ENCODE measurements at regions not wholly inside any gene's neighbourhood (a gene's known extent, or its start where the extent isn't known, plus 50 kb on each side); places are given as distances from the start of the nearest gene placed in this dataset.

GRCh38 chr18:29156531-29156930 lies 979.6 kb upstream of the CDH2 start:
- TF ChIP-seq TBP (IDR thresholded peaks at IDR 0.05; ENCODE audit: low read depth, low read length) (no peak), CBX8 (IDR thresholded peaks at IDR 0.05; ENCODE audit: borderline replicate concordance, low read depth, low read length) (no peak), CTCF (IDR thresholded peaks at IDR 0.05; ENCODE audit: control extremely low read depth in 1 of 3, insufficient read depth in 1 of 3, low read depth in 1 of 3, low read length in 3 of 3) (no peak), SP1 (IDR thresholded peaks at IDR 0.05; ENCODE audit: low read depth, low read length) (no peak), POLR2A (IDR thresholded peaks at IDR 0.05; ENCODE audit: control extremely low read depth in 1 of 2, low read depth in 2 of 2, low read length in 2 of 2) (no peak), JUND (IDR thresholded peaks at IDR 0.05; ENCODE audit: low read length) (no peak), RAD21 (IDR thresholded peaks at IDR 0.05 in 1 of 2, conservative IDR thresholded peaks at IDR 0.05 in 1 of 2; ENCODE audit: low read depth in 2 of 2, low read length in 2 of 2) (no peak), POLR2AphosphoS5 (IDR thresholded peaks at IDR 0.05; ENCODE audit: low read depth, low read length) (no peak), TAF1 (IDR thresholded peaks at IDR 0.05; ENCODE audit: low read depth, low read length) (no peak), NRF1 (IDR thresholded peaks at IDR 0.05; ENCODE audit: low read depth, low read length) (no peak), EGR1 (IDR thresholded peaks at IDR 0.05; ENCODE audit: borderline replicate concordance, low read depth, low read length) (no peak)
